ENCODE measurements at regions not wholly inside any gene's neighbourhood (a gene's known extent, or its start where the extent isn't known, plus 50 kb on each side); places are given as distances from the start of the nearest gene placed in this dataset.

- Mint-ChIP-seq H3K36me3 (no peaks in the 10 kb centered on the region), H3K4me3 (no peak overlapping the region), H3K27ac (no peak overlapping the region), H3K27me3 (no peaks in the 10 kb centered on the region), H3K4me1 (ENCODE audit: low read depth) (no peaks in the 10 kb centered on the region), H3K9me3 (ENCODE audit: low read depth) (no peaks in the 10 kb centered on the region)
Measured at GRCh38 chr11:69418576-69419296, 62.7 kb upstream of the LINC01488 start.

DNA sequence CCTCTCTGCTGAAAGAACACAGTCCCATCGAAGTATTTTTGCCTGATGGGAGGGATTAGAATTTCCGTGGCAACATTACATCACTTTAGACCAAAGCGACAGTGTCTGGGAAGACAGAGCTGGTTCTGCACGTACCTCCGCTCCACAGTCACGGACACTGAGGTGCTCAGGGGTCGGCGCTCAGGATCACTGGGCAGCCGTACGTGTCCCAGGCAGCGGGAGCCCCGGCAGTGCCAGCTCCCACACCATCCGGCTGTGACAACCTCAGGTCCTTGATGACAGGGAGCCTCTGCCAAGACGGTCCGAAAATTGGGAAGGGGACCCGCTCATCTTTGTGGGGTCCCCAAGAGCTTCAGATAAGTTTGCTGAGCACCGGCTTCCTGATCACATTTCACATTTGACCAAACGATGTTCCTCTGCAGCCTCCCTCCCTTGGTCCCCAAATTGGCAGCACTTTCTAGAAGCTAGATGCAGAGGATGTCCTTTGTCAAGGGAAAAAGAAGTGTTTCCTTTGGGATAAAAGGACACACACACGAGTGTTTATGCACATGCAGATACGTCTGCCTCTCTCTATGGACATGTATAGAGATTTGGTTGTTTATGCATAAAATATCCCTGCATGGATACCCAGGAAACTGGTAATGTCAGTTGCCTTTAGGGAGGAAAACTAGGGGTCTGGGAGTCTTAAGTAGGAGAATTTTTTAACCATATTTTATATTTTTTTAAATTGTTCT is 61.6 kb upstream of the LINC01488 start:
- Mint-ChIP-seq H3K9me3 (ENCODE audit: low read depth) (no peaks in the 10 kb centered on the region), H3K27ac (no peak overlapping the region), H3K27me3 (no peaks in the 10 kb centered on the region), H3K4me3 (no peak overlapping the region), H3K4me1 (ENCODE audit: low read depth) (no peaks in the 10 kb centered on the region), H3K36me3 (no peaks in the 10 kb centered on the region)

GRCh38 chr11:69422645-69423044 is 58.8 kb upstream of the LINC01488 start:
- Mint-ChIP-seq H3K36me3 (no peaks in the 10 kb centered on the region), H3K4me3 (no peak overlapping the region), H3K4me1 (ENCODE audit: low read depth) (peaks cover 16% of the 10 kb centered on the region)

GRCh38 chr11:69423181-69423580 is 58.3 kb upstream of the LINC01488 start:
- Mint-ChIP-seq H3K27ac (no peak overlapping the region), H3K36me3 (no peaks in the 10 kb centered on the region), H3K4me3 (no peak overlapping the region), H3K27me3 (peaks cover 2% of the 10 kb centered on the region), H3K9me3 (ENCODE audit: low read depth) (no peaks in the 10 kb centered on the region), H3K4me1 (ENCODE audit: low read depth) (peaks cover 16% of the 10 kb centered on the region)

More at GRCh38 chr11:69422645-69423044, 58.8 kb upstream of the LINC01488 start:
- no peak overlapping the region for H3K27ac Mint-ChIP-seq
- H3K27me3 Mint-ChIP-seq, result peaks cover under 1% of the 10 kb centered on the region
- H3K9me3 Mint-ChIP-seq (ENCODE audit: low read depth), result no peaks in the 10 kb centered on the region

GRCh38 chr11:69423611-69424385 is 57.7 kb upstream of the LINC01488 start:
- H3K27ac Mint-ChIP-seq, result no peak overlapping the region
- peaks cover 16% of the 10 kb centered on the region for H3K4me1 Mint-ChIP-seq (ENCODE audit: low read depth)
- H3K27me3 Mint-ChIP-seq, result peaks cover 4% of the 10 kb centered on the region
- H3K9me3 Mint-ChIP-seq (ENCODE audit: low read depth), result no peaks in the 10 kb centered on the region
- H3K4me3 Mint-ChIP-seq, result no peak overlapping the region
- no peaks in the 10 kb centered on the region for H3K36me3 Mint-ChIP-seq

DNA sequence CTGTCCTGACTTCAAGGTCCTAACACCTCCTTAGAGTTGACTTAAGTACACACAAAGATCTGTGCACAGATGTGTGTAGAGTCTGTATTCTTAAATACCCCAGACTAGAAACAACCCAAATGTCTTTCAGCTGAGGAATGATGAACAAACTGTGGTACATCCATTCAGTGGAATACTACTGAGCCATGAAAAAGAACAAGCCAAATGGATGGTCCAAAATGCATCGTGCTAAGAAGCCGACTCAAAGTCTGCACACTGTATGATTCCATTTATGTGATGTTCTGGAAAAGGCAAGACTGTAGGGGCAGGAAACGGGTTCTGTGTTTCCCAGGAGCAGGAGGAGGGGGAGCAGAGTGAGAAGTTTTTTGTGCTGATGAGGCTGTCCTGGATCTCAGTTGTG is 56.7 kb upstream of the LINC01488 start:
- Mint-ChIP-seq H3K36me3 (no peaks in the 10 kb centered on the region), H3K27me3 (peaks cover 7% of the 10 kb centered on the region), H3K4me1 (ENCODE audit: low read depth) (peaks cover 16% of the 10 kb centered on the region), H3K4me3 (no peak overlapping the region), H3K27ac (no peak overlapping the region), H3K9me3 (ENCODE audit: low read depth) (no peaks in the 10 kb centered on the region)

DNA sequence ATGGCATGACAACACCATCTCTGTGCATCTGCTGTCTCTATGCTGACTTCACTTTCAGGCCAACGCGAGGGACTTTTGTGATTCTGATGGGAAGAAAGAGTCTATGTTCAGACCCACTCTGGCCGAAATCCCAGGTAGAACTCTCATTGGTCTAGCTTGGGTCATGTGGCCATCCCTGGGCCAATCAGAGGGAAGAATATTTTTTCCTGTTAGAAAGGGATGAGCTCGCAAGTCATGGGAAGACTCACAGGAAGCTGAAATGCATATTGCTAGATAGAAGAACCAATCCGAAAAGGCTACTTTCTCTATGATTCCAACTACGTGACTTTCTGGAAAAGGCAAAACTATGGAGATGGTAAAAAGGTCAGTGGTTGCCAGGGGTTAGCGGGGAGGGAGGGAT is 56.0 kb upstream of the LINC01488 start:
- Mint-ChIP-seq H3K27me3 (peaks cover 7% of the 10 kb centered on the region), H3K9me3 (ENCODE audit: low read depth) (no peaks in the 10 kb centered on the region), H3K4me3 (peak overlapping the region; percentile 21), H3K4me1 (ENCODE audit: low read depth) (peaks cover 16% of the 10 kb centered on the region), H3K36me3 (no peaks in the 10 kb centered on the region), H3K27ac (no peak overlapping the region)

- Mint-ChIP-seq H3K27ac (peak overlapping the region; percentile 30), H3K9me3 (ENCODE audit: low read depth) (no peaks in the 10 kb centered on the region), H3K4me3 (peak overlapping the region; percentile 35), H3K27me3 (peaks cover 7% of the 10 kb centered on the region), H3K36me3 (no peaks in the 10 kb centered on the region), H3K4me1 (ENCODE audit: low read depth) (peaks cover 16% of the 10 kb centered on the region)
Measured at GRCh38 chr11:69425895-69426544, 55.4 kb upstream of the LINC01488 start.

DNA sequence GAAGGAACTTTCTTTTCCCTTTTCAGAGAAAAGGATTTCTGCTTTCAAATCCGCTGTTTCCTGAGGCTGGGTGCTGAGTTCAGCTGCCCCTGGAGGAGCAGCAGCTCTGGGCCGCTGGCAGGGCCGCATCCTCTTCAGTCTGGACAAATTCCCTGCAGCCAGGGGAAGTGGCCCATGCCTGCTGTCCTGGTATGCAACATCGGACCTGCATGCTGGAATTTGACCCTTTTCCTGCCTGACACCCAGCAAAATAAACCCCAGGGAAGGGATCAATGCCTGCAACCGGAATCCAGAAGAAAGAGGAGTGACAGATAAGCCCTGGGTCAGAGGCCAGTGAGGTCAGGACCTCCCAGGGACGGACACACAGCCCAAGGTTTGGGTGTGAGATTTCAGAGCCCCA is 54.1 kb upstream of the LINC01488 start:
- no peak overlapping the region for H3K4me3 Mint-ChIP-seq
- no peak overlapping the region for H3K27ac Mint-ChIP-seq
- no peaks in the 10 kb centered on the region for H3K36me3 Mint-ChIP-seq
- H3K9me3 Mint-ChIP-seq (ENCODE audit: low read depth), result no peaks in the 10 kb centered on the region
- peaks cover 16% of the 10 kb centered on the region for H3K4me1 Mint-ChIP-seq (ENCODE audit: low read depth)
- H3K27me3 Mint-ChIP-seq, result peaks cover 15% of the 10 kb centered on the region

- Mint-ChIP-seq H3K4me3 (no peak overlapping the region), H3K27ac (no peak overlapping the region), H3K36me3 (no peaks in the 10 kb centered on the region), H3K4me1 (ENCODE audit: low read depth) (peaks cover 16% of the 10 kb centered on the region), H3K27me3 (peaks cover 16% of the 10 kb centered on the region), H3K9me3 (ENCODE audit: low read depth) (no peaks in the 10 kb centered on the region)
Measured at GRCh38 chr11:69427906-69428880, 53.3 kb upstream of the LINC01488 start.

GRCh38 chr11:69429716-69430491 is 51.6 kb upstream of the LINC01488 start:
- Mint-ChIP-seq H3K36me3 (no peaks in the 10 kb centered on the region), H3K4me3 (no peak overlapping the region), H3K27me3 (peaks cover 19% of the 10 kb centered on the region), H3K27ac (no peak overlapping the region), H3K9me3 (ENCODE audit: low read depth) (no peaks in the 10 kb centered on the region), H3K4me1 (ENCODE audit: low read depth) (peaks cover 16% of the 10 kb centered on the region)

DNA sequence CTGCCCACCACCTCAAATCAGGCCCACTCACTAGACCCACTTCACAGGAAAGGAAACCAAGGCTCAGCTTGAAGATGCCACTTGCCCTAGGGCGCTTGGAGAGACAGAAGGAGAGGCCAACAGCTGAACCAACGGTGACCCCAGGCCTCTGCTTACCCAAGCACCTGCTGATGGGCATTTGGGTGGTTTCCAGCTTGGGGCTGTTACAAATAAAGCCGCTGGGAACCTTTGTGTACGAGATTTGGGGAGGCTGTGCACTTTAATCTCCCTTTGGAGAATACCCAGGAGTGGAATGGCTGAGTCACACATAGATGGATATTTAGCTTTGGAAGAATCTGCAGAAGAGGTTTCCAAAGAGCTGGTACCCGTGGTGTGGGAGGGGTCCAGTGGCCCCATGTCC is 50.9 kb upstream of the LINC01488 start:
- Mint-ChIP-seq H3K36me3 (no peaks in the 10 kb centered on the region), H3K27ac (no peak overlapping the region), H3K9me3 (ENCODE audit: low read depth) (no peaks in the 10 kb centered on the region), H3K4me1 (ENCODE audit: low read depth) (peaks cover 12% of the 10 kb centered on the region), H3K4me3 (no peak overlapping the region), H3K27me3 (peaks cover 20% of the 10 kb centered on the region)

GRCh38 chr11:69431136-69431535 is 50.3 kb upstream of the LINC01488 start:
- no peak overlapping the region for H3K27ac Mint-ChIP-seq
- H3K36me3 Mint-ChIP-seq, result no peaks in the 10 kb centered on the region
- no peaks in the 10 kb centered on the region for H3K9me3 Mint-ChIP-seq (ENCODE audit: low read depth)
- peaks cover 6% of the 10 kb centered on the region for H3K4me1 Mint-ChIP-seq (ENCODE audit: low read depth)
- peaks cover 22% of the 10 kb centered on the region for H3K27me3 Mint-ChIP-seq
- H3K4me3 Mint-ChIP-seq, result no peak overlapping the region

All from activated naive CD8-positive, alpha-beta T cell (primary cell).